ENCODE measurements at regions not wholly inside any gene's neighbourhood (a gene's known extent, or its start where the extent isn't known, plus 50 kb on each side); places are given as distances from the start of the nearest gene placed in this dataset.
A peak's percentile ranks its signal among the peaks of the same experiment; 100 is the strongest.

DNA sequence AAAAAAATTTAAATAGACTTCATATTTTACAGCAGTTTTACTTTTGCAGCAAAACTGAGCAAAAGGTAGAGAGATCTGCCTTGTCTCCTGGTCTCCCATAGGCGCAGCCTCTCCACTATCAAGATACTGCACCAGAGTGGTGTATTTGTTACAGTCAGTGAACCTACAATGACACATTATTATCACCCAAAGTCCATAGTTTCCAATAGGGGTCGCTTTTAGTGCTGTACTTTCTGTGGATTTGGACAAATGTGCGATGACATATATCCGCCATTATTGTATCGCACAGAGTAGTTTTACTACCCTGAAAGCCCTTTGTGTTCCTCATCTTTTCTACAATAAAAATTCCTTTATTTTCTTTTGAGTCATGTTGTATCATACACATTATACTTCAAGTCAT is 153.2 kb upstream of the CCDC179 start:
- DNase-seq = no peak
- no peak overlapping the region for H3K9ac ChIP-seq (ENCODE audit: insufficient read depth in 1 of 2, low read length in 2 of 2)
- no peak for ATAC-seq (ENCODE audit: insufficient read depth, low FRiP score)
- no peaks in the 10 kb centered on the region for H3K36me3 ChIP-seq (ENCODE audit: control insufficient read depth in 4 of 4, insufficient read depth in 4 of 4, low read length in 4 of 4)
- H3K9me3 ChIP-seq (ENCODE audit: control insufficient read depth in 4 of 4, insufficient read depth in 3 of 4, low read length in 3 of 4) = no peaks in the 10 kb centered on the region
- no peak overlapping the region for H3K4me3 ChIP-seq
- WGBS, 2 donors = 93% methylated on average over 5 of the region's 5 CpGs
- no peaks in the 10 kb centered on the region for H3K4me1 ChIP-seq (ENCODE audit: control insufficient read depth in 5 of 5, insufficient read depth in 5 of 5, low read length in 5 of 5)
- no peaks in the 10 kb centered on the region for H3K27me3 ChIP-seq (ENCODE audit: control insufficient read depth in 3 of 3, insufficient read depth in 3 of 3, low read length in 2 of 3)
- no peak overlapping the region for H3K27ac ChIP-seq (ENCODE audit: low read depth in 1 of 2, low read length in 1 of 2)
- TF ChIP-seq, protein P1, sequence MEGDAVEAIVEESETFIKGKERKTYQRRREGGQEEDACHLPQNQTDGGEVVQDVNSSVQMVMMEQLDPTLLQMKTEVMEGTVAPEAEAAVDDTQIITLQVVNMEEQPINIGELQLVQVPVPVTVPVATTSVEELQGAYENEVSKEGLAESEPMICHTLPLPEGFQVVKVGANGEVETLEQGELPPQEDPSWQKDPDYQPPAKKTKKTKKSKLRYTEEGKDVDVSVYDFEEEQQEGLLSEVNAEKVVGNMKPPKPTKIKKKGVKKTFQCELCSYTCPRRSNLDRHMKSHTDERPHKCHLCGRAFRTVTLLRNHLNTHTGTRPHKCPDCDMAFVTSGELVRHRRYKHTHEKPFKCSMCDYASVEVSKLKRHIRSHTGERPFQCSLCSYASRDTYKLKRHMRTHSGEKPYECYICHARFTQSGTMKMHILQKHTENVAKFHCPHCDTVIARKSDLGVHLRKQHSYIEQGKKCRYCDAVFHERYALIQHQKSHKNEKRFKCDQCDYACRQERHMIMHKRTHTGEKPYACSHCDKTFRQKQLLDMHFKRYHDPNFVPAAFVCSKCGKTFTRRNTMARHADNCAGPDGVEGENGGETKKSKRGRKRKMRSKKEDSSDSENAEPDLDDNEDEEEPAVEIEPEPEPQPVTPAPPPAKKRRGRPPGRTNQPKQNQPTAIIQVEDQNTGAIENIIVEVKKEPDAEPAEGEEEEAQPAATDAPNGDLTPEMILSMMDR (IDR thresholded peaks at IDR 0.05; ENCODE audit: control extremely low read depth, extremely low read depth) = no peak

GRCh38 chr11:23021287-23021863 is 161.1 kb upstream of the CCDC179 start:
- 29 to 48% methylated on average over 4 of the region's 4 CpGs for WGBS, 2 donors
- Histone ChIP-seq H3K4me3 (no peak overlapping the region), H3K9ac (ENCODE audit: insufficient read depth in 1 of 2, low read length in 2 of 2) (no peak overlapping the region), H3K36me3 (ENCODE audit: control insufficient read depth in 4 of 4, insufficient read depth in 4 of 4, low read length in 4 of 4) (no peaks in the 10 kb centered on the region), H3K27me3 (ENCODE audit: control insufficient read depth in 3 of 3, insufficient read depth in 3 of 3, low read length in 2 of 3) (no peaks in the 10 kb centered on the region), H3K27ac (ENCODE audit: low read depth in 1 of 2, low read length in 1 of 2) (no peak overlapping the region), H3K9me3 (ENCODE audit: control insufficient read depth in 4 of 4, insufficient read depth in 3 of 4, low read length in 3 of 4) (no peaks in the 10 kb centered on the region), H3K4me1 (ENCODE audit: control insufficient read depth in 5 of 5, insufficient read depth in 5 of 5, low read length in 5 of 5) (no peaks in the 10 kb centered on the region)
- TF ChIP-seq, protein P1 (IDR thresholded peaks at IDR 0.05; ENCODE audit: control extremely low read depth, extremely low read depth) = peak; percentile 1
- DNase-seq (peak; percentile 34 to 70 (median 59)), ATAC-seq (ENCODE audit: insufficient read depth, low FRiP score) (no peak)

DNA sequence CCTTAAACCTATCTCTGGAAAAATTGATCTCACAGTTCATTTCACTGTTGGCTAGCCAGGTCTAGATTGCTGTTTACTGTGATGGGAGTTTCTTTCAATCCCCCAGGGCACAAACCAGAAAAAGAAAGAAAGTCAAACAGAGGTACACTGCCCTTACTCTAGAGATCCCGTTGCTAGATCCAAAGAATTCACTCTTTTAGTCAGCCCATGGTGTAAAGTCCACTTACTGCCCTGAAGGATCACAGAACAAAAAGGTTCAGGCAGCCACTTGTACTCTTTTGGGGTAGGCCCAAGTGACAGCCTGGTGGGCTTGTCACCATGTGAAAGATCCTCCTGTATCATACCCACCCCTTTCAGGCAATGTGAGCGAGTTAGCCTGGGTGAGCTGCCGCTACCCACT is 162.6 kb upstream of the CCDC179 start:
- Histone ChIP-seq H3K4me3 (no peak overlapping the region), H3K4me1 (ENCODE audit: control insufficient read depth in 5 of 5, insufficient read depth in 5 of 5, low read length in 5 of 5) (peaks cover 0 to 4% (median 0%) of the 10 kb centered on the region in 5 donors), H3K27me3 (ENCODE audit: control insufficient read depth in 3 of 3, insufficient read depth in 3 of 3, low read length in 2 of 3) (no peaks in the 10 kb centered on the region), H3K27ac (ENCODE audit: low read depth in 1 of 2, low read length in 1 of 2) (no peak overlapping the region), H3K9ac (ENCODE audit: insufficient read depth in 1 of 2, low read length in 2 of 2) (no peak overlapping the region), H3K36me3 (ENCODE audit: control insufficient read depth in 4 of 4, insufficient read depth in 4 of 4, low read length in 4 of 4) (no peaks in the 10 kb centered on the region), H3K9me3 (ENCODE audit: control insufficient read depth in 4 of 4, insufficient read depth in 3 of 4, low read length in 3 of 4) (no peaks in the 10 kb centered on the region)
- no peak for DNase-seq
- no peak for ATAC-seq (ENCODE audit: insufficient read depth, low FRiP score)
- 87 to 95% methylated on average over 3 of the region's 3 CpGs for WGBS, 2 donors
- TF ChIP-seq, protein P1 (IDR thresholded peaks at IDR 0.05; ENCODE audit: control extremely low read depth, extremely low read depth) = no peak

DNA sequence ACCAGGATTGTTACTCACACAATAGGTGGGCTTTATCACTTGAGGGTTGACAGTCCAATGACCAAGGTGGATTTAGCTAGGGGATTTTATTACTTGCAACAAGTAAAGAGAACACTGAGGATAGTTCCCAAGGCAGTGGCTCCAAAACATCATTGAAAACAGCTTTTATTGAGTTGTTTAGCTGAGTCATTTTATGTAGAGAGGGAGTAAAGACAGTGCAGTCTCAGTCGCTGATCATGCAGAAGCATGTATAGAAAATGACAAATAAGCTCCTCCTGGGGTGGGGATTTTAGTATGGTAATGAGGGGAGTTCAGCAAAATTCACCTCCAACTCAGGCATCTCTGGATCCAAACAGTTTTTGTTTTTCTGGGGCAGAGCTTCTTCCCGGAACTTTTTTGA is 163.0 kb upstream of the CCDC179 start:
- Histone ChIP-seq H3K9me3 (ENCODE audit: control insufficient read depth in 4 of 4, insufficient read depth in 3 of 4, low read length in 3 of 4) (no peaks in the 10 kb centered on the region), H3K36me3 (ENCODE audit: control insufficient read depth in 4 of 4, insufficient read depth in 4 of 4, low read length in 4 of 4) (no peaks in the 10 kb centered on the region), H3K27me3 (ENCODE audit: control insufficient read depth in 3 of 3, insufficient read depth in 3 of 3, low read length in 2 of 3) (no peaks in the 10 kb centered on the region), H3K27ac (ENCODE audit: low read depth in 1 of 2, low read length in 1 of 2) (no peak overlapping the region), H3K9ac (ENCODE audit: insufficient read depth in 1 of 2, low read length in 2 of 2) (no peak overlapping the region), H3K4me3 (no peak overlapping the region), H3K4me1 (ENCODE audit: control insufficient read depth in 5 of 5, insufficient read depth in 5 of 5, low read length in 5 of 5) (peaks cover 0 to 4% (median 0%) of the 10 kb centered on the region in 5 donors)
- TF ChIP-seq, protein P1 (IDR thresholded peaks at IDR 0.05; ENCODE audit: control extremely low read depth, extremely low read depth) = no peak
- ATAC-seq (ENCODE audit: insufficient read depth, low FRiP score) (no peak), DNase-seq (no peak)
- WGBS, 2 donors = 70 to 78% methylated on average over 2 of the region's 2 CpGs

All from lung (tissue), 11 donors.